Astrocyte (in vitro differentiated cells and primary cell): ENCODE measurements at regions not wholly inside any gene's neighbourhood (a gene's known extent, or its start where the extent isn't known, plus 50 kb on each side); places are given as distances from the start of the nearest gene placed in this dataset.

Experiments
- EZH2 ChIP-seq: IDR thresholded peaks from 2 replicates; pipeline ENCODE4 v1.6.1; 2012; ENCODE audit warnings: mild to moderate bottlenecking, low read length, inconsistent platforms; ENCODE audit not compliant: insufficient read depth
- TF ChIP-seq, protein P1 (sequence below): IDR thresholded peaks from 2 replicates; pipeline ENCODE4 v1.5.1; 2011; ENCODE audit warnings: low read depth, mild to moderate bottlenecking, inconsistent platforms, low read length, moderate library complexity; ENCODE audit not compliant: insufficient read depth

DNA sequence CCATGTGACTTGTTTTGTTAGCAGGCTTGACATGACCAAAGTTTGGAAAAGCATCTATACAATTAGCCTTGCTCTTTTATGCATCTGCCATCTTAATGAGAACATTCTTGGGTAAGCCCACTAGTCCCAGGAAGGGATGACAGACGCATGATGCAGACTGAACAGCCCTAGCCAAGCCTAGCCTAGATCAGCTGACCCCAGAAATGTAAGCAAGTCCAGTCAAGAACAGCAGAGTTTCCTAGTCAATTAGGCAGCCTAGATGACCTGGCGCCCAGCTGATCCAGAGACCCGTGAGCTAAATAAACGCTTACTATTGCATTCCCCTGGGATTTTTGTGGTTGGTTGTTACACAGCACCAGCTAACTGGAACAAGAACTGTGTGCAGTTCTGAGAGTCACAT lies 457.9 kb downstream of the BCOR start:
- TF ChIP-seq, protein P1, sequence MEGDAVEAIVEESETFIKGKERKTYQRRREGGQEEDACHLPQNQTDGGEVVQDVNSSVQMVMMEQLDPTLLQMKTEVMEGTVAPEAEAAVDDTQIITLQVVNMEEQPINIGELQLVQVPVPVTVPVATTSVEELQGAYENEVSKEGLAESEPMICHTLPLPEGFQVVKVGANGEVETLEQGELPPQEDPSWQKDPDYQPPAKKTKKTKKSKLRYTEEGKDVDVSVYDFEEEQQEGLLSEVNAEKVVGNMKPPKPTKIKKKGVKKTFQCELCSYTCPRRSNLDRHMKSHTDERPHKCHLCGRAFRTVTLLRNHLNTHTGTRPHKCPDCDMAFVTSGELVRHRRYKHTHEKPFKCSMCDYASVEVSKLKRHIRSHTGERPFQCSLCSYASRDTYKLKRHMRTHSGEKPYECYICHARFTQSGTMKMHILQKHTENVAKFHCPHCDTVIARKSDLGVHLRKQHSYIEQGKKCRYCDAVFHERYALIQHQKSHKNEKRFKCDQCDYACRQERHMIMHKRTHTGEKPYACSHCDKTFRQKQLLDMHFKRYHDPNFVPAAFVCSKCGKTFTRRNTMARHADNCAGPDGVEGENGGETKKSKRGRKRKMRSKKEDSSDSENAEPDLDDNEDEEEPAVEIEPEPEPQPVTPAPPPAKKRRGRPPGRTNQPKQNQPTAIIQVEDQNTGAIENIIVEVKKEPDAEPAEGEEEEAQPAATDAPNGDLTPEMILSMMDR, result no peak
- no peak for TF ChIP-seq EZH2
